Liver (tissue), 8 donors: ENCODE measurements at regions not wholly inside any gene's neighbourhood (a gene's known extent, or its start where the extent isn't known, plus 50 kb on each side); places are given as distances from the start of the nearest gene placed in this dataset.

Source experiments
- DNase-seq: peaks from one replicate; pipeline ENCODE4 v3.0.0-alpha.2; 2017; ENCODE audit warnings: low spot score
- H3K27ac ChIP-seq, 2 donors: one replicate each; pipeline ENCODE4 v1.7.0; 2013; ENCODE audit warnings: inconsistent platforms in 2 of 2, low read length in 2 of 2, control low read depth in 1 of 2, low read depth in 1 of 2, mild to moderate bottlenecking in 1 of 2
- H3K27me3 ChIP-seq, 4 donors: one replicate each; pipeline versions ENCODE4 v1.6.1 to v1.7.0; 2013; ENCODE audit warnings: low read length in 3 of 4, inconsistent platforms in 1 of 4, mild to moderate bottlenecking in 1 of 4, moderate library complexity in 1 of 4; ENCODE audit not compliant: control insufficient read depth in 4 of 4, insufficient read depth in 4 of 4
- H3K36me3 ChIP-seq, 4 donors: one replicate each; pipeline versions ENCODE4 v1.6.1 to v1.7.0; 2013; ENCODE audit warnings: low read length in 3 of 4, mild to moderate bottlenecking in 3 of 4, low read depth in 1 of 4, moderate library complexity in 1 of 4; ENCODE audit not compliant: control insufficient read depth in 4 of 4, insufficient read depth in 3 of 4
- H3K4me1 ChIP-seq, 4 donors: one replicate each; pipeline versions ENCODE4 v1.6.1 to v1.7.0; 2013; ENCODE audit warnings: low read length in 3 of 4, mild to moderate bottlenecking in 3 of 4, moderate library complexity in 1 of 4; ENCODE audit not compliant: control insufficient read depth in 4 of 4, insufficient read depth in 4 of 4
- H3K4me3 ChIP-seq, 3 donors: one replicate each; pipeline versions ENCODE4 v1.6.1 to v1.7.0; 2013; ENCODE audit warnings: low read length in 3 of 3, control low read depth in 1 of 3, low read depth in 1 of 3, mild to moderate bottlenecking in 1 of 3
- H3K9ac ChIP-seq, 2 donors: one replicate each; pipeline ENCODE4 v1.7.0; 2013; ENCODE audit warnings: low read length in 2 of 2, mild to moderate bottlenecking in 2 of 2, moderate library complexity in 2 of 2, control low read depth in 1 of 2, low read depth in 1 of 2
- H3K9me3 ChIP-seq, 4 donors: one replicate each; pipeline versions ENCODE4 v1.6.1 to v1.7.0; 2013; ENCODE audit warnings: low read length in 3 of 4; ENCODE audit not compliant: control insufficient read depth in 4 of 4
- ATF3 ChIP-seq: IDR thresholded peaks from 2 replicates; pipeline ENCODE4 v1.6.1; 2016; ENCODE audit warnings: antibody characterized with exemption
- CTCF ChIP-seq: fragments of 150-350 bp; IDR thresholded peaks from 2 replicates; pipeline ENCODE4 v1.5.1; 2017; ENCODE audit warnings: improper control_type of control experiment, low read depth, low read length; ENCODE audit not compliant: missing input control
- EGR1 ChIP-seq, 2 donors: IDR thresholded peaks; 2 replicates each; pipeline ENCODE4 v1.6.1; 2016 to 2018; ENCODE audit warnings: antibody characterized with exemption in 2 of 2, low read depth in 2 of 2
- FOXA1 ChIP-seq: IDR thresholded peaks from 2 replicates; pipeline ENCODE4 v1.6.1; 2016; ENCODE audit warnings: antibody characterized with exemption
- FOXA2 ChIP-seq: IDR thresholded peaks from 2 replicates; pipeline ENCODE4 v1.6.1; 2016; ENCODE audit warnings: antibody characterized with exemption
- HNF4A ChIP-seq, 2 donors: conservative IDR thresholded peaks; 2 replicates each; pipeline ENCODE4 v1.6.1; 2016; ENCODE audit warnings: antibody characterized with exemption in 2 of 2, mild to moderate bottlenecking in 2 of 2
- HNF4G ChIP-seq: IDR thresholded peaks from 2 replicates; pipeline ENCODE4 v1.6.1; 2016; ENCODE audit warnings: antibody characterized with exemption
- JUND ChIP-seq, 2 donors: IDR thresholded peaks; 2 replicates each; pipeline ENCODE4 v1.6.1; 2016; ENCODE audit warnings: antibody characterized with exemption in 2 of 2
- MAX ChIP-seq: IDR thresholded peaks from 2 replicates; pipeline ENCODE4 v1.6.1; 2016; ENCODE audit warnings: antibody characterized with exemption
- NR2F2 ChIP-seq: IDR thresholded peaks from 2 replicates; pipeline ENCODE4 v1.6.1; 2016; ENCODE audit warnings: antibody characterized with exemption
- RAD21 ChIP-seq, 2 donors: IDR thresholded peaks; 2 replicates each; pipeline ENCODE4 v1.6.1; 2016; ENCODE audit warnings: antibody characterized with exemption in 2 of 2, mild to moderate bottlenecking in 2 of 2
- RXRA ChIP-seq, 2 donors: IDR thresholded peaks; 2 replicates each; pipeline ENCODE4 v1.6.1; 2017 to 2018; ENCODE audit warnings: antibody characterized with exemption in 2 of 2, mild to moderate bottlenecking in 1 of 2
- SP1 ChIP-seq: IDR thresholded peaks from 2 replicates; pipeline ENCODE4 v1.6.1; 2018; ENCODE audit warnings: antibody characterized with exemption, mild to moderate bottlenecking
- TAF1 ChIP-seq: conservative IDR thresholded peaks from 2 replicates; pipeline ENCODE4 v1.6.1; 2016; ENCODE audit warnings: antibody characterized with exemption, mild to moderate bottlenecking
- YY1 ChIP-seq: IDR thresholded peaks from 2 replicates; pipeline ENCODE4 v1.6.1; 2016; ENCODE audit warnings: antibody characterized with exemption, mild to moderate bottlenecking
- ZBTB33 ChIP-seq: IDR thresholded peaks from 2 replicates; pipeline ENCODE4 v1.6.1; 2016; ENCODE audit warnings: antibody characterized with exemption
- WGBS: extraction: QIAGEN DNeasy Blood & Tissue Kit; methylation state at CpG from one replicate; pipeline ENCODE4 v1.1.7; 2013; 5-methylcytosine and 5-hydroxymethylcytosine counted together
- donor health status: healthy.
- donor health status: healthy.
- donor health status: healthy.
- donor health status: healthy.
- donor health status: healthy.

GRCh38 chr22:27283714-27284113 is 517.8 kb downstream of the MN1 start:
- Histone ChIP-seq H3K27ac (no peak overlapping the region), H3K27me3 (peaks cover 0 to 3% (median 0%) of the 10 kb centered on the region in 4 donors), H3K9me3 (peaks cover 0 to 5% (median 2%) of the 10 kb centered on the region in 4 donors), H3K36me3 (no peaks in the 10 kb centered on the region), H3K9ac (no peak overlapping the region), H3K4me3 (no peak overlapping the region), H3K4me1 (no peaks in the 10 kb centered on the region)
- TF ChIP-seq ZBTB33: no peak
- no peak for DNase-seq
- 77% methylated on average over 6 of the region's 6 CpGs for WGBS

GRCh38 chr22:27284324-27284723 is 517.2 kb downstream of the MN1 start:
- no peak overlapping the region for H3K9ac ChIP-seq
- no peak overlapping the region for H3K4me3 ChIP-seq
- TF ChIP-seq ZBTB33 (no peak), CTCF (no peak), HNF4G (no peak), FOXA2 (no peak), MAX (no peak), FOXA1 (no peak), JUND (IDR thresholded peaks at IDR 0.05) (no peak), YY1 (no peak), RAD21 (IDR thresholded peaks at IDR 0.05) (no peak), NR2F2 (no peak), SP1 (no peak), HNF4A (conservative IDR thresholded peaks at IDR 0.05) (no peak), ATF3 (no peak), EGR1 (IDR thresholded peaks at IDR 0.05; ENCODE audit: low read depth in 2 of 2) (no peak), TAF1 (no peak), RXRA (IDR thresholded peaks at IDR 0.05) (no peak)
- H3K27ac ChIP-seq: no peak overlapping the region
- DNase-seq: no peak
- WGBS: 88% methylated on average over 7 of the region's 7 CpGs
- H3K9me3 ChIP-seq: peaks cover 0 to 5% (median 2%) of the 10 kb centered on the region in 4 donors
- no peaks in the 10 kb centered on the region for H3K4me1 ChIP-seq
- peaks cover 0 to 3% (median under 1%) of the 10 kb centered on the region in 4 donors for H3K27me3 ChIP-seq
- H3K36me3 ChIP-seq: no peaks in the 10 kb centered on the region
